Sigmoid colon (tissue), 6 donors: ENCODE measurements at regions not wholly inside any gene's neighbourhood (a gene's known extent, or its start where the extent isn't known, plus 50 kb on each side); places are given as distances from the start of the nearest gene placed in this dataset.

Source experiments
- DNase-seq: peaks from one replicate; pipeline ENCODE4 v3.0.0-alpha.2; 2019
- H3K27ac ChIP-seq, 4 donors: fragments of 200-600 bp; sonication (generic); one replicate each; pipeline ENCODE4 v1.5.1; 2016 to 2019; ENCODE audit warnings: mild to moderate bottlenecking in 1 of 4
- H3K27me3 ChIP-seq, 3 donors: fragments of 200-600 bp; sonication (generic); one replicate each; pipeline ENCODE4 v1.5.1; 2019; ENCODE audit warnings: mild to moderate bottlenecking in 1 of 3
- H3K36me3 ChIP-seq, 4 donors: fragments of 200-600 bp; sonication (generic); one replicate each; pipeline ENCODE4 v1.5.1; 2016 to 2019
- H3K4me1 ChIP-seq, 4 donors: fragments of 200-600 bp; sonication (generic); one replicate each; pipeline ENCODE4 v1.5.1; 2017 to 2019
- H3K4me3 ChIP-seq, 4 donors: fragments of 200-600 bp; sonication (generic); one replicate each; pipeline ENCODE4 v1.5.1; 2017 to 2019; ENCODE audit warnings: mild to moderate bottlenecking in 2 of 4, moderate library complexity in 1 of 4
- H3K9me3 ChIP-seq, 4 donors: fragments of 200-600 bp in 3 of 4; sonication (generic) in 3 of 4; one replicate each; pipeline versions ENCODE4 v1.5.1 to v1.6.1; 2013 to 2019
- CTCF ChIP-seq, 4 experiments: fragments of 450-650 bp in 3 of 4; fragments of 200-600 bp in 1 of 4; IDR thresholded peaks; one replicate each; pipeline ENCODE4 v1.5.1; 2016 to 2019; ENCODE audit warnings: antibody characterized with exemption in 4 of 4, mild to moderate bottlenecking in 3 of 4, moderate library complexity in 2 of 4
- EP300 ChIP-seq, 4 donors: sonication (generic); formaldehyde crosslinking; IDR thresholded peaks; one replicate each; pipeline ENCODE4 v1.6.1; 2017; ENCODE audit warnings: antibody characterized with exemption in 4 of 4
- POLR2A ChIP-seq, 2 donors: fragments of 450-650 bp; IDR thresholded peaks; one replicate each; pipeline ENCODE4 v1.6.1; 2016; ENCODE audit warnings: antibody characterized with exemption in 2 of 2, mild to moderate bottlenecking in 2 of 2, moderate library complexity in 2 of 2
- POLR2AphosphoS5 ChIP-seq, 4 donors: sonication (generic); formaldehyde crosslinking; IDR thresholded peaks; one replicate each; pipeline ENCODE4 v1.6.1; 2017; ENCODE audit warnings: antibody characterized with exemption in 4 of 4
- WGBS, 2 donors: extraction: QIAGEN DNeasy Blood & Tissue Kit; methylation state at CpG; one replicate each; pipeline ENCODE4 v1.1.7; 2013; 5-methylcytosine and 5-hydroxymethylcytosine counted together
- intact Hi-C: fragments of 100-400 bp; cut with DNase I; formaldehyde crosslinking; loops from one replicate; pipeline ENCODE4 v1.15.1; 2023
- donor health status: healthy with polysubstance abuse.
- donor health status: healthy.

- 89 to 93% methylated on average over 3 of the region's 3 CpGs for WGBS, 2 donors
These were observed 1413.9 kb upstream of the ADGRB3 start for GRCh38 chr6:67221226-67221625.

GRCh38 chr6:67219346-67219745, 1415.7 kb upstream of the ADGRB3 start:
- intact Hi-C loops = no loop called here
- WGBS, 2 donors = 90 to 93% methylated on average over 2 of the region's 2 CpGs

More at GRCh38 chr6:67221226-67221625, 1413.9 kb upstream of the ADGRB3 start:
- Histone ChIP-seq H3K27me3 (no peaks in the 10 kb centered on the region), H3K36me3 (no peaks in the 10 kb centered on the region), H3K9me3 (no peaks in the 10 kb centered on the region), H3K4me1 (no peaks in the 10 kb centered on the region), H3K4me3 (no peak overlapping the region), H3K27ac (no peak overlapping the region)
- no peak for DNase-seq
- TF ChIP-seq CTCF (IDR thresholded peaks at IDR 0.05) = no peak
- TF ChIP-seq POLR2A (IDR thresholded peaks at IDR 0.05) = no peak
- no peak for TF ChIP-seq POLR2AphosphoS5 (IDR thresholded peaks at IDR 0.05)
- no peak for TF ChIP-seq EP300 (IDR thresholded peaks at IDR 0.05)
- intact Hi-C loops = no loop called here

GRCh38 chr6:67212584-67212983, 1422.5 kb upstream of the ADGRB3 start:
- no peaks in the 10 kb centered on the region for H3K36me3 ChIP-seq
- H3K4me1 ChIP-seq = no peaks in the 10 kb centered on the region
- no peaks in the 10 kb centered on the region for H3K9me3 ChIP-seq
- intact Hi-C loops = no loop called here
- H3K4me3 ChIP-seq = no peak overlapping the region
- TF ChIP-seq POLR2AphosphoS5 (IDR thresholded peaks at IDR 0.05) (no peak), CTCF (IDR thresholded peaks at IDR 0.05) (no peak), POLR2A (IDR thresholded peaks at IDR 0.05) (no peak), EP300 (IDR thresholded peaks at IDR 0.05) (no peak)
- H3K27me3 ChIP-seq = no peaks in the 10 kb centered on the region
- H3K27ac ChIP-seq = no peak overlapping the region
- no peak for DNase-seq

More at GRCh38 chr6:67219346-67219745, 1415.7 kb upstream of the ADGRB3 start:
- Histone ChIP-seq H3K4me3 (no peak overlapping the region), H3K4me1 (no peaks in the 10 kb centered on the region), H3K9me3 (no peaks in the 10 kb centered on the region), H3K36me3 (no peaks in the 10 kb centered on the region), H3K27ac (no peak overlapping the region), H3K27me3 (no peaks in the 10 kb centered on the region)
- DNase-seq = no peak
- no peak for TF ChIP-seq EP300 (IDR thresholded peaks at IDR 0.05)
- no peak for TF ChIP-seq POLR2A (IDR thresholded peaks at IDR 0.05)
- no peak for TF ChIP-seq CTCF (IDR thresholded peaks at IDR 0.05)
- no peak for TF ChIP-seq POLR2AphosphoS5 (IDR thresholded peaks at IDR 0.05)

- Histone ChIP-seq H3K4me3 (no peak overlapping the region), H3K36me3 (no peaks in the 10 kb centered on the region), H3K27ac (no peak overlapping the region), H3K4me1 (no peaks in the 10 kb centered on the region), H3K9me3 (no peaks in the 10 kb centered on the region), H3K27me3 (no peaks in the 10 kb centered on the region)
- intact Hi-C loops = no loop called here
- DNase-seq = no peak
- no peak for TF ChIP-seq POLR2A (IDR thresholded peaks at IDR 0.05)
- no peak for TF ChIP-seq EP300 (IDR thresholded peaks at IDR 0.05)
- WGBS, 2 donors = 64 to 84% methylated on average over 1 of the region's 1 CpG
These were observed 1424.6 kb upstream of the ADGRB3 start for GRCh38 chr6:67210450-67210849.

- Histone ChIP-seq H3K36me3 (no peaks in the 10 kb centered on the region), H3K27me3 (no peaks in the 10 kb centered on the region), H3K9me3 (peaks cover 0 to 6% (median 0%) of the 10 kb centered on the region in 4 donors), H3K4me3 (no peak overlapping the region), H3K4me1 (no peaks in the 10 kb centered on the region), H3K27ac (no peak overlapping the region)
- TF ChIP-seq POLR2AphosphoS5 (IDR thresholded peaks at IDR 0.05) (no peak), POLR2A (IDR thresholded peaks at IDR 0.05) (no peak), CTCF (IDR thresholded peaks at IDR 0.05) (no peak), EP300 (IDR thresholded peaks at IDR 0.05) (no peak)
- intact Hi-C loops = no loop called here
- no peak for DNase-seq
- WGBS, 2 donors = 96% methylated on average over 13 of the region's 13 CpGs
These were observed 1433.5 kb upstream of the ADGRB3 start for GRCh38 chr6:67201563-67201962.
